Activated effector memory CD4-positive, alpha-beta T cell treated with Interleukin-2 at 50 U/mL for 16 hours (primary cell): ENCODE measurements at regions not wholly inside any gene's neighbourhood (a gene's known extent, or its start where the extent isn't known, plus 50 kb on each side); places are given as distances from the start of the nearest gene placed in this dataset.

ENCODE experiments used
- DNase-seq: peaks from one replicate; pipeline ENCODE4 v3.0.0-alpha.2; 2020

DNA sequence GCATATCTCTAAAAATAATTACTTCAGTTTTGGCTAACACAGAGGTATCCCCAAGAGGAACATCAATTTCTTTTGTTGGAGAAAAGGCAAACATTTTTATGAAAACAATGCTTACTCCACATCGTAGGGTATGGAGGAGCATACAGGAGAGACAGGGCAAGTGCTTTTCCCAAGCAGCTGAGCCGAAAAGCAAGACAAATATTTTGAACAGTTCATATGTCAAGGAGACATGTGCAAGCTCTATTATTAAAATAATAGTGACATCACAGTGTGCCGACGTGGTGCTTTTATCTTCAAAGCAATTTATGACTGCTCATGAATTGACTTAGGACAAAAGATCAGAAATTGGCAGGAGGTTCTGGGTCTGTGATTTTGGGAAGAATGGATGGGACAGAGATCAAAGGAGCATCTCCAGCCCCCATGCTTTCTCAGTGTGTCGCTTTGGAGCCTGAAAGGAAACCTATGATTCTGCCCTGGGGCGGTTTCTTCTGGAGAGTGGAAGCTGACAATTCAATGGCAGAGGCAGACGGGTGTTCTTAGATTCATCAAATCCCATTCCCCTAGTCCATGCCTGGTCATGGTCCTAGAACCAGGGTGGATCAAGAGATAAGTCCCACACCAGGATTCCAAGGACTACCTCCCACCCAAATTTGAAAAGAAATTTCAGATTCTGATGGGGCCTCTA lies 97.1 kb downstream of the JCAD start:
- DNase-seq = no peak

DNA sequence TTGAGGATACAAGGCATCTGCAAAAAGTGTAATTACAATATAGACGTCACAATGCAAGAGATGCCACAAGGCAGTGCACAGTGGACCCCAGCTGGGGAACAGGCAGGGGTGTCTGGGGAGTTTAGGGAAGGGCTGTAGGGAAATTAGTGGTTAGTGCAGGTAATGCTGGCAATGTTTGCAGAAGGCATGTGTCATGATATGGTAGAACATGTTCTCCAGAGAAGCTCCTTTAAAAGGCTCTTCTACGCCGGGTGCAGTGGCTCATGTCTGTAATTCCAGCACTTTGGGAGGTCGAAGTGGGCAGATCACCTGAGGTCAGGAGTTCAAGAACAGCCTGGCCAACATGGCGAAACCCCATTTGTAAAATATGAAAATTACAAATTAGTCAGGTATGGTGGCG lies 98.0 kb downstream of the JCAD start:
- no peak for DNase-seq

DNA sequence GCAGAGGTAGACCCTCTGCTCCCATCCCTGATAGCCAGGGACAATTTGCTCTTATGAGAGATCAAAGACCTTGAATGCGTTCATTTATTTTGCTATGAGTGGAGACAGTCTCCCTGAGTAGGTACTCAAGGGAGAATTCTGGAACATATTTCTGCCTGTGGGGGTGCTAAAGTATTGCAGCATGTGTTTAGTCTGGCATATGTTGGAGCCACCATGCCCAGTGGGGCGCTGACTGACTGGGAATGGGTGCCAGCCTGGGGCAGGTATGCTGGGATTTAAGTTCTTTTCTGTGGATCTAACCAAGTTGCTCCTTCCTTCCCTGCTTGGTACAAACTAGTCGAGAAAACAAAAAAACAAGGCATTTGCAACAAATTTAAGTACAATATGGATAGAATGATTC lies 99.1 kb downstream of the JCAD start:
- DNase-seq = no peak

DNA sequence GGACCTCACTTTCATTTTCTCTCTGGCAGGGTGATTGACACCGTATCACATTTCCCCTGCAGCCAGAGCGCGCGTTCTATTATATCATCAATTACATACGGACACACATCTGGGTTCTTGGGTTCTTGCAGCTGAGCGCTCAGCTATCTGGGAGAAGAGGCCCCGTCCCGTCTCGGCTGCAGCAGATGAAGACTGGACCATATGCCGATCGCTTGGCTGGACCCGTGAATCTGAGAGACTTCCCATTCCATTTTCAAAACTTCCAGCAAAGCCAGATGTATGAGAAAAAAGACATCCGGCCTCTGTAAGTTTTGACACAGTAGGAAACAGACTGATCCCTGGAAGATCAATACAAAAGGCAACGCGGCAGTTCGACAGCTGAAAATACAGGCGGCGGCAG lies 99.8 kb downstream of the JCAD start:
- no peak for DNase-seq

DNA sequence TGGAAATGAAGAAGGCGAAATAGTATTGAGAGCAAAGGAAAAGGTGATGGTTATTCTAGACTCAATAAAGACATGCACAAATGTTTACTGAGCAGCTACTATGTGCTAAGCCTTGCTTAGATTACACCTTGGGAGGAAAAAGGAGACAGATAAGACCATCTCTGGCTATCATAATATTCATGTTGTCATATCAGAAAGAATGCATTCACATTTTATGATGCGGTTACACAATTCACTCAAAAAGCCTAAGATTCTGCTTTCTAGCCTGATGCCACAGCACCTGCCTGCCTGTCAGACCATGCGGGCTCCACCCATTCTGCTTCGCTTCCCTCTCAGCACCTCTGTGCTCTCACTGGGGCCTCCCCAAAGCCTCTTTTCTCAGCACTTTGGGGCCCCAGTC lies 100.9 kb downstream of the JCAD start:
- no peak for DNase-seq

DNA sequence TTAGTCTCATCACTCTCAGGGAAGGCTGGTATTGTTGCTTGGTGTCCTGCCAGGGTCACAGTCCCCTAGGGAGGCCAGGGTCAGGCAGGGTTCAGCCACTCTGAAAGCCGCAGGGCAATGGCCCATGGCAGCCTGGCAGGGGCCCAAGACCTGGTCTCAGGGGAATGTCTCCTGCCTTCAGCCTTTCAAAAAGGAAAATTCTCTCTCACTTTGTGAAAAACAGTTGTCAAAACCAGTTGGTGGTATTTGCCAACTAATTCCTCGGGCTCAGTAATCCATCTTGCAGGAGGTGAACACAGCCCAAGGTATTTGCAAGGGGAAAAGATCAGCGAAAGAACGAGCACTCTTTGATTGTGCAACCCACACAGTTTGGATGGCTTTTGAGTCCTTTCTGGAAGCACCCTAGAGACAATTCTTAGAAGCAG lies 101.5 kb downstream of the JCAD start:
- DNase-seq = no peak

DNA sequence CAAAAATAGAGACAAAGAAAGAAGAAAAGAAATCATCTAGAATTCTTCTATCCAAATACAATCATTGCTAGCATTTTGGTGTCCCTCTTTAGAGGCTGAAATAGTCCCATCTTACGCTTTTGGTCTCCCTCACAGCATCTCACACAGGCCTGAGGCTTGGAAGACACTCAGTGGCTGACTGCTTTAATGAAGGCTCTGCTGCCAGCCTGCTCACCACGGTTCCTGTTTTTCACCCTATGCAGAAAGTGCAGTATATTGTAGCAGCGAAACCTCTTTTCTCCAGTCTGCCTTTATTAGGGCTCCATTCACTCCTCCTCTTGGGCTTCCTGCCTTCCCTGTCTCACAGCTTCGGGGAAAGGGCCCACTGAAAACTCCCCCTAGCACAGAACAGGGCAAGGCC lies 102.2 kb downstream of the JCAD start:
- no peak for DNase-seq

DNA sequence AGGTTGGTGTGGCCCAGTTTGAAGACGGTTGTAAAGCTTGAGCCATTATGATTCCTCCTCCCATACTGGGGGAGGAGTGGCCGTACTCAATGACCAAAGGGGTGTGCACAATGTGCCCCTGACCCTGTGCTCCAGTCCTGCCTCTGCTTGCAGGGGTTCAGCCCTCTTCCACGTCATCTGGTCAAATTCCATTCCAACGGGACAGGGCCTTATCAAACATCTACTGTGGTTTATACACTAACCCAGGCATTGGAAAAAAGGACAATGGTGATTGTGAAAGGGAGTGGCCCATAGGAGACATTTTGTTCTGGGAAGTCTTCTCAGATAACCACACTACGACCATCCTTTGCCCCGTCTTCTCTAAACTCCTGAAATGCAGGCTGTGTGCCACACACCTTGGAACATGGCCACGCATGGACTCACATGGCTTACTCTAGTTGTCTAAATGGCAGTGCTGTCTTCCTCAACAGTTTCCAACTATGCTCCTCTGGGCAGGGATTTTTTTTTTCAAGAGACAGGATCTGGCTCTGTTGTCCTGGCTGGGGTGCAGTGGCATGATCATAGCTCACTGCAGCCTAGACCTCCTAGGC lies 103.0 kb downstream of the JCAD start:
- DNase-seq = no peak

DNA sequence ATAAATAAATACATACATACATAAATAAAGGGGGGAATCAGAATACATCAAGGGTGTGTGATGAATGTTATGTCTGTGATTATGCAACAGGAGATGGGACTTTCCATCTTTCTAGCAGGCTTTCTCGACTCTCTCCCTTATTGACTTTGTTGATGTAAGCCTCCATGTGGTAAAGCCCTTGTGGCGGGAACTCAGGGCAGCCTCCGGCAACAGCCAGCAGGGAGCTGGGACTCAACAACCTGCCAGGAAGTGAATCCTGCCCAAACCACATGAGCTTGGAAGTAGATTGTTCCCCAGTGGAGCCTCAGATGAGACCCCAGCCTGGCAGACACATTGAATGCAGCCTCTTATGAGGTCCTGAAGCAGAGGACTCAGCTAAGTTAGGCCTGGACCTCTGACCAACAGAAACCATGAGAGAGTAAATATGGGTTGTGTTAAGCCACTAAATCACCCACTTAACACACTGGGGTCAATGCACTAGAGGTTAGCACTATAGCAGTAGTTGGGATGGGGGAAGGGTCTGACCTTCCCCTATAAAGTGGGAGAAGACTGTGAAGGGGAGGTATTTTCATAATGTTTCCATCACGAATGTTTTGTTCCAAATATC lies 104.0 kb downstream of the JCAD start:
- DNase-seq = no peak

DNA sequence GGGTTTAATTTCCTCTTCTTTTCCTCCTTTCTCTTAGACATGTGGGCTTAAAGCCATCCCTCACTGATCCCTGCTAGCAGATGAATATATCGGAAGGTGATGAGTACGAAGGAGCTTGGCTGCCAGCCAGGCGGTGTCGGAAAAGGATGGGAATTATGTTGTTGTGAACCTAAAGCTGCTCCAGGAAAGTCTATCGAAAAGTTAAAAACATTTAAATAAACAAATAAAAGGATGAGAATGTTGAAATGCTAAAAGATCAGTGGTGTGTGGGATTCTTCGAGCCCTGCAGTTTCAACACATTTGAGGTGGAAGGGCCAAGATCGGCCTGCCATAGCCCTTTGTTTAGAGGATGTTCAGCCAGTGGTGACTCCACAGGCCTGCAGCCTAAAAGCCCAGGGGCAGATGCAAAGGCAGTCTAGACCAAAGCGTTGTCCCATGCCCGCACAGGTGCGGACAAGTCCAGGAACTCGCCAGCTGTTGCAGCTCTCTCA lies 107.9 kb downstream of the JCAD start:
- no peak for DNase-seq

DNA sequence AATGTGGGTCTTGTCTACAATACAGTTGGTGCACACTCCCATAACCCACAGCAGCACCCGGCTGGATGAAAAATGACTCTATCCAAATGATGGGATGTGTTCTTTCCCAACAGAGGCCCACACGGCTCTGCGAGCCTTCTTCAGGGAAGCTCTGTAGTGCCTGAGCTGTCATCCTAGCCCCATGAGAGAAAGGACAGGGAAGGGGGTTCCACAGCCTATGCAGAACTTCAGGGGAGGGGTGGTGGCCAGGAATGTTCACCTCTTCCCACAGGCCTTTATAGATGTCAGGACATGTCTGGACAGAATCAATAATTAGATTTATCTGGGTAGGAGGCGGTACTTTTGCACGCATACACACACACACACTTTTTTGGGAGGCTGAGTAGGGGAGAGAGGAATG lies 109.0 kb downstream of the JCAD start:
- DNase-seq = no peak

DNA sequence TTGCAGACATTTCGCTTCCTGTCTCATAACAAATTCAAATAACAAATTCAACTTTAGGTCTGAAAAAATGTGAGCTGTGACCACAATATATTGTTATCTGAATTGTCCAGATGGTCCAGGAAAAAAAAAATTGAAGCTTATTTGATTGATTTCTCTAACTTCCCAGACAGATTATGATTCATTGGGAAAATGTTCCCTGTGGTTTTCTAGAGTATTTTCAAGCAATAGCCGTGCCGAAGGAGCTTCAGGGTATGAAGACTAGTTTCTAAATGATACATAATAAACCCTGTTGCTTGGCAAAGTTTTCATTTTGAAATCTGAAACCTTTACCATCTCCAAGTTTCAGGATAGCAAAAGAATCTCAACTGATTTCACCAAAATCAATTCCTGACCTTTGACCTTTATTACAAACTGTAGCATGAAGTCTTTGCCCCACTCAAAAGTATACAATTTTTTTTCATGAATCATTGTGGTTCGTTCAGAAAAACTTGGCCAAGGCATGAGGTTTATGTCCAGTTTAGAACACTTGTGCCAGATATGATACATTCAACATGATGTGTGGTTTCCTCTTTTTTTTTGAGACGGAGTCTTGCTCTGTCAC lies 109.9 kb downstream of the JCAD start:
- DNase-seq = no peak

DNA sequence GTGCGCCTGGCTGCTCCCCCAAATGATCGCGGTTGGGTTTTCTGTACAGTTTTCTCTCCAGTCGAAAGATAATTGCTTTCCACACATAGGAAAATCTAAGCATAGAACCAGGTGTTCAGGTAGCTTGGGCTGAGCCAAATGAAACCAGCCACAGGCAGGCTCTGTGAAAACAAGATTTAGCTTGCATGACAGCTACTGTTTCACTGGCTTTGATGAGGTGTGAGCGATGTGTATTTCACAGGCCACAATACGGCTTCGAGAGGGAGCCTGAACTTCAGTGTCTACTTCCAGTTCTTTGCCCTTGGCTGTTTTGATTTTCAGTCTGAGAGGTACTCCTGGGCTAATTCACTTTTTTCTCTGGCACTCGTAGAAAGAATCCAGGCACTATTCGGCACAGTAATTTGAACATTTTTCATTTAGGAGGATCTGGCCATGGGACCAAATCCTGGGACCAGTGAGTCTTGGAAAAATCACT lies 110.5 kb downstream of the JCAD start:
- no peak for DNase-seq

DNA sequence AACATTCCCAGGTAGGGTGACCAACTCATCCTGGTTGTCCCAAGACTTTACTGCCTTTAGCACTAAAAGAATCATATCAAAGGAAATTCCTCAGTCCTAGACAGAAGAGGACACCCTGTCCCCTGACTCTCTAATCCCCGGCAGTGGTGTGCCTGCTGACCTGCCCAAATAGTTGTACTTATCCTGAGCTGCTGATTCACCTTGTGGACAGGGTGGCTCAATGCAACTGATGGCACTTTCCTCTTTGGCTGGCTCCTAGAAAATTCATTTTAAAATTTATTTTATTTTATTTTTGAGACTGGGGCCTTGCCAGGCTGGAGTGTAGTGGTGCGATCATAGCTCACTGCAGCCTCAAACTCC lies 111.7 kb downstream of the JCAD start:
- DNase-seq = no peak

DNA sequence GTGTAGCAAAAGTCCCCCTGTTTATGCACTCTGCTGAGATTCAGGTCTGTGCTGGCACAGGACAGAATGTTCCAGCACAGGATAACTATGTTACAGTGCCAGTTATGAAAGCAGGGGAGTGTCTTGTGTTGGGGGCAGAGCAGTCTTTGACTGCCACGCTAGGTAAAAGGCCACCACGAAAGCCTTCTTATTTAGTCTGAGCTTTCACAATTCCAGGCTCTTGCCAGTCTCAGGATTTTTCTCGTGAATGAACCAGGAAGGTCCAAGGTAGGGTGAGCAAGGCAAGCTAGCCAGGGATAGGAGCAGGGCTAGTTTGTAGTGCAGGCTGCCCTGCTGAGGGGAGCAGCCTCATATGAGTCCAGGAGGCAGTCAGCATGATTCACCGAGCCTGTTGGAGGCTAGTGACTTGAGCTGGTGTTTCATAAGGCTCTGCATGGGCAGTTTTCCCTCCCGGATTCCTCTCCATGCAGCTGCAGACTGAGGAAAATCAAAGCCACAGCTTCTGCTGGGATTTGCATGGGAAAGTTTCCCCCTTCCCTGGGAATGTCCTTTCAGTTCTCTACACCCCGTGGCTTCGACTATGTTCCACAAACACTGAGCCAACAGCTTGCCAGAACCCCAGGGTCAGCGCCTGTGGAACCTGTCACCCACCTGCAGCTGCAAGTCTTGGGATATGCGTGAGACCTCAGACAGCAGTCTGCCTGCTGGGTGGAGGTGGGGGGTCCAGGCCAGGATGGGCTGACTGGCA lies 112.3 kb downstream of the JCAD start:
- DNase-seq = no peak

DNA sequence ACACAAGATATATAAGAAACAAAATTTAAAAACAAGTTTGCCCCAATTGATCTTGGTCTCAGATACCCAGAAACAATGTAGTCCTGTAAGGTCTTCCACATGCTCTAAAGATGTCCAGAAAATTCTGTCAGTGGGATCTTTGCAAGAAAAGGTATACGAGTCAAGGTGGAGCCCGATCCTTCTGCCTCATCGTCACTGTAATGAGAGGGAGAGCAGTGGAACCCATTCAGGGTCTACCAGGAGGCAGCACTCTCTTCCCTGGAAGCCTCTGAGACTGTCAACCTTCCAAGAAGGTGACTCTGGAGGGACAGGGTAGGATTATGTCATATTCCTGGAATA lies 112.8 kb downstream of the JCAD start:
- DNase-seq = no peak

DNA sequence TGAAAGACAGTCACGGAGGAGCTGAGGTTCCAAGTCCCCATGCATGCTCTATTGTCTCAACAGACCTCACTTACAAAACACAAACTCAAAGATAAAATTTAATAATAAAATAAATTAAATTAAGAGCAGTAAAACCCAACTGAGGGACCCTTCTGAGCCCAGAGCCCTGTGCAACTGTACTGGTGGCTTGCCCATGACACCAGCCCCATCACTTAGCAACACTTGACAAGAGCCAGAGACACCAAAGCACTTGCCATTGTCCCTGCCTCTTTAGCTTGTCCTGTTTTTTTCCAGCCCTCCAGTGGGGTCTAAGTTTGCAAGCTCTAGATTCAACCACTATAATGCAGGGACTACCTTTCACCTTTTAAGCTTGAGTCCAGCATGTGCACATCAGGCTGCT lies 117.9 kb downstream of the JCAD start:
- DNase-seq = no peak

DNA sequence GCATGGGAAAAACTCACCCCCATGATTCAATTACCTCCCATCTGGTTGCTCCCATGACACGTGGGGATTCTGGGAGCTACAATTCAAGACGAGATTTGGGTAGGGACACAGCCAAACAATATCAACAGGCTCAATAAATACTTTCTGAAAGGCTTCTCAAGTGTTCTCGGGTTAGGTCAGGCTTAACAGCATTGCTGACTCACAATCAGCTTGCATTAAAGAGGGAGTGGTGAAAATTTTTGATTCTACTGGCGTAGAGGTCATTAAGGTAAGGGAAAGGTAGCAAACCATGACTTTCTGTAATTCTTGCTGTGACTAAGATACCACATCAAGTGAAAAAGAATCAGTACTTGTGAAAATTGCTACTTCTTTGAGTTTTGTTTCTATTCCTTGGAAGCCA lies 126.4 kb downstream of the JCAD start:
- DNase-seq = no peak

DNA sequence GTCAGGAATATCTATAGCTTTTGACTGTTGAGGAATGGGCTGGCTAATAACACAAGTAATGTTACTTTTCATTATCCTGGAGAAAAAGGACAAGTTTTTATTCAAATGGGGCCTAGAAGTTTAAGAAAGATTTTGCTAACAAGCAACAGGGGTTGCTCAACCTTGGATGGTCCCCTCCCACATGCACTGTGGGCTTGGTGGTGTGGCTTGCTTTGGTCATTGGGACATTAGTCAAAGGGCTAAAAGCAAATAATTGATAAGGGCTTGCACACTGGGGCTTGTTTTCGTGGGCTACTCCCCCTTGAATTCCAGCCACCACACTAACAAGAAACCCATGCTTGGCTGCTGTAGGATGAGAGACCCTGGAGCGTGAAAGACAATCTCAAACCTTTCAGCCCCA lies 127.6 kb downstream of the JCAD start:
- no peak for DNase-seq

DNA sequence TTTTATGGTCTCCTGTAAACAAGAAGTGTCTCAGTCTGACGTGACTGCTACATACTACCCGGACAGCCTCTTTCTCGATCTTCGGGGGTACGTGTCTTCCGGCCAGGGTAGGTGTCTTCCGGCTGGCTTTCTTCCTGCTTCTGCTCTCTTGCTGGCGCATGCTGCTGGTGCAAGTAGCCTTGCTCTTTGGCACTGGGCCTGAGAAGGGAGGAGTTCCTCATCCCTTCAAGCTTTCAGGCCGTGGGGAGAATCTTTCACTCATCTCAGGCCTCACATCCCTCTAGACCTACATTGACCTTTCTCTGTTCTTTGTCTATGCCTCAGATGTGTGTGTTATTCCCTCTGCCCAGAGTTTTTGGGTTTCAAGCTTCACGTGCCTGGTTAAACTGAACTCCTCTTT lies 130.4 kb downstream of the JCAD start:
- no peak for DNase-seq

DNA sequence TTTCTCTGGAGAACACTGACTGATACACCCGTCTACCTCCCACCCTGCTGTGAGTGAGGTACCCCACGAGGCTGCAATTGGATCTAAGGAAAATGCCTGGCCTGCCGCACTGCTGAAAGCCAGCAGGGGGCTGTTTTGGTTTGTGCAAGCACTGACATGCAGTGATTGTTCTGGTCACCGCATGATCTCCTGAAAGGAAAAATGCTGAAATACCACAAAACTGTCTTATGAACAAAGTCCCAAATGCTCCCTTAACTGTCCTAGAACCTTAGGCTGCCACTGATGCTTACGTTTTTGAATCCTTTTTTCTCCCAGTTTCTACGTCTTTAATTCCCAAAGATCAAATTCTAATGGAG lies 132.7 kb downstream of the JCAD start:
- DNase-seq = no peak

DNA sequence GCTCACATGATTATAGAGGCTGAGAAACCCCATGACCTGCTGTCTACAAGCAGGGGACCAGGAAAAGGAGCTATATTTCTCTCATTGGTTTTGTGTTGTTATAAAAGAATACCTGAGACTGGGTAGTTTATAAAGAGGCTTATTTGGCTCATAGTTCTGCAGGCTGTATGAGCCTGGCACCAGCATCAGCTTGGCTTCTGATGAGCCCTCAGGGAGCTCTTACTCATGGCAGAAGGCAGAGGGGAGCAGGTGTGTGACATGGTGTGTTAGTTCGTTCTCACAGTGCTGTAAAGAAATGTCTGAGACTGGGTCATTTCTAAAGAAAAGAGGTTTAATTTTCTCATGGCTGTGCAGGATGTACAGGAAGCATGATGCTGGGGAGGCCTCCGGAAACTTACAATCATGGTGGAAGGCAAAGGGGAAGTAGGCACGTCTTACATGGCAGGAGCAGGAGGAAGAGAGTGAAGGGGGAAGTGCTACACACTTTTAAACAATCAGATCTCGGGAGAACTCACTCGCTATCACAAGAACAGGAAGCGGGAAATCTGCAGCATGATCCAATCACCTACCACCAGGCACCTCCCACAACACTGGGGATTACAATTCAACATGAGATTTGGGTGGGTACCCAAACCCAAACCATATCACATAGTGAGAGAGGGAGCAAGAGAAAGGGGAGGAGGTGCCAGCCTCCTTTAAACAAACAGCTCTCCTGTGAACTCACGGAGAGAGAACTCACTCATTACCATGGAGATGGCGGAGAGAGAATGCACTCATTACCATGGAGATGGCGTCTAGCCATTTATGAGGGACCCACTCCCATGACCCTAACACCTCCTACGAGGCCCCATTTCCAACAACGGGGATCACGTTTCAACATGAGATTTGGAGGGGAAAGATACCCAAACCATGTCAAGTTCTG lies 133.4 kb downstream of the JCAD start:
- DNase-seq = no peak

DNA sequence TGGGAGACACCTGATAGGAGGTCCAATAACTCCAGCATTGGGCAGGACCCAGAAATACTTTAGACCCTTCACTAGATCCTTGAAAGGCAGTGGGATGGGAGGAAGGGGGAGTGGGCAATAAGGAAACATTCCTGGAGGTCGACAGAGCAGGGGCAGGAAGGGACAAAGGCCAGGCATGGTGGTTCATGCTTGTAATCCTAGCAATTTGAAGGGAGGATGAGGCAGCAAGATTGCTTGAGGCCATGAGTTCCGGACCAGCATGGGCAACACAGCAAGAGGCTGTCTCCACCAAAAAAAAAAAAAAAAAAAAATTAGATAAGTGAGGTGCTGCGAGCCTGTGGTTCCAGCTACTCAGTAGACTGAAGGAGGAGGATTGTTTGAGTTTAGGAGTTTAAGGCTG lies 134.9 kb downstream of the JCAD start:
- no peak for DNase-seq
